DOHH2 (cell line): ENCODE measurements at regions not wholly inside any gene's neighbourhood (a gene's known extent, or its start where the extent isn't known, plus 50 kb on each side); places are given as distances from the start of the nearest gene placed in this dataset.

ENCODE experiments used
- H3F3A ChIP-seq: fragments of 200-600 bp; sonication (generic), shearing (Covaris generic); 2 replicates; pipeline ENCODE4 v1.6.0; 2016; ENCODE audit warnings: antibody characterized with exemption, mild to moderate bottlenecking; ENCODE audit not compliant: control insufficient read depth, insufficient read depth
- H3K27ac ChIP-seq: fragments of 200-600 bp; sonication (generic); 2 replicates; pipeline ENCODE4 v1.5.1; 2014; ENCODE audit warnings: low read depth, mild to moderate bottlenecking, low read length, moderate library complexity
- H3K27me3 ChIP-seq: fragments of 200-600 bp; sonication (generic); 2 replicates; pipeline ENCODE4 v1.6.1; 2014; ENCODE audit warnings: mild to moderate bottlenecking, low read length, mixed read lengths; ENCODE audit not compliant: control insufficient read depth
- H3K36me3 ChIP-seq: fragments of 200-600 bp; sonication (generic); 2 replicates; pipeline ENCODE4 v1.6.1; 2014; ENCODE audit warnings: mild to moderate bottlenecking, low read length, moderate library complexity, mixed read lengths; ENCODE audit not compliant: control insufficient read depth
- H3K4me1 ChIP-seq: fragments of 200-600 bp; sonication (generic); 2 replicates; pipeline ENCODE4 v1.6.1; 2014; ENCODE audit warnings: mild to moderate bottlenecking, low read length, mixed read lengths; ENCODE audit not compliant: control insufficient read depth
- H3K4me2 ChIP-seq: fragments of 200-600 bp; sonication (generic); 2 replicates; pipeline ENCODE4 v1.6.0; 2014; ENCODE audit warnings: mild to moderate bottlenecking, low read length, moderate library complexity
- H3K4me3 ChIP-seq: fragments of 200-600 bp; sonication (generic); 2 replicates; pipeline ENCODE4 v1.5.1; 2014; ENCODE audit warnings: mild to moderate bottlenecking, low read length, mixed read lengths
- H3K79me2 ChIP-seq: fragments of 200-600 bp; sonication (generic); 2 replicates; pipeline ENCODE4 v1.6.1; 2014; ENCODE audit warnings: mild to moderate bottlenecking, low read length, mixed read lengths; ENCODE audit not compliant: control insufficient read depth
- H3K9me2 ChIP-seq: fragments of 200-600 bp; sonication (generic); replicated peaks from 2 replicates; pipeline ENCODE4 v1.6.1; 2014; ENCODE audit warnings: mild to moderate bottlenecking, low read length, mixed read lengths; ENCODE audit not compliant: control insufficient read depth
- H3K9me3 ChIP-seq: fragments of 200-600 bp; sonication (generic); 2 replicates; pipeline ENCODE4 v1.6.1; 2014; ENCODE audit warnings: antibody characterized with exemption, low read length, mixed read lengths; ENCODE audit not compliant: control insufficient read depth, insufficient read depth
- H4K20me1 ChIP-seq: fragments of 200-600 bp; sonication (generic); 2 replicates; pipeline ENCODE4 v1.6.0; 2014; ENCODE audit warnings: low read depth, mild to moderate bottlenecking, antibody characterized with exemption, low read length, moderate library complexity; ENCODE audit not compliant: control insufficient read depth, insufficient read depth
- CTCF ChIP-seq: fragments of 200-600 bp; sonication (generic); IDR thresholded peaks from one replicate; pipeline ENCODE4 v1.5.1; 2014; ENCODE audit warnings: antibody characterized with exemption, mild to moderate bottlenecking, low read depth, low read length; ENCODE audit not compliant: poor library complexity, severe bottlenecking
- EZH2phosphoT487 ChIP-seq: fragments of 200-600 bp; sonication (generic); IDR thresholded peaks from 2 replicates; pipeline ENCODE4 v1.6.1; 2017; ENCODE audit warnings: borderline replicate concordance, mild to moderate bottlenecking, antibody characterized with exemption, low read length, moderate library complexity, mixed read lengths

- Histone ChIP-seq H3K9me3 (no peaks in the 10 kb centered on the region), H3K27ac (no peak overlapping the region), H3K27me3 (no peaks in the 10 kb centered on the region), H3K79me2 (no peaks in the 10 kb centered on the region), H3K9me2 (no peaks in the 10 kb centered on the region), H3F3A (no peaks in the 10 kb centered on the region), H4K20me1 (no peaks in the 10 kb centered on the region), H3K4me3 (no peak overlapping the region), H3K36me3 (no peaks in the 10 kb centered on the region), H3K4me1 (no peaks in the 10 kb centered on the region), H3K4me2 (no peak overlapping the region)
- TF ChIP-seq EZH2phosphoT487 (no peak), CTCF (no peak)
Observed at GRCh38 chr2:164203131-164203530, 418.2 kb downstream of the GRB14 start.

GRCh38 chr2:164198256-164198655, 423.0 kb downstream of the GRB14 start:
- Histone ChIP-seq H3K79me2 (no peaks in the 10 kb centered on the region), H3K9me2 (no peaks in the 10 kb centered on the region), H3K4me3 (no peak overlapping the region), H3K9me3 (no peaks in the 10 kb centered on the region), H3K36me3 (no peaks in the 10 kb centered on the region), H3K27me3 (no peaks in the 10 kb centered on the region), H3K4me2 (no peak overlapping the region), H4K20me1 (no peaks in the 10 kb centered on the region), H3K4me1 (no peaks in the 10 kb centered on the region), H3K27ac (no peak overlapping the region), H3F3A (no peaks in the 10 kb centered on the region)
- no peak for TF ChIP-seq EZH2phosphoT487
- TF ChIP-seq CTCF = no peak

- Histone ChIP-seq H3K27me3 (no peaks in the 10 kb centered on the region), H3K9me3 (no peaks in the 10 kb centered on the region), H3K4me2 (no peak overlapping the region), H3K4me3 (no peak overlapping the region), H3K79me2 (no peaks in the 10 kb centered on the region), H3K36me3 (no peaks in the 10 kb centered on the region), H3K4me1 (no peaks in the 10 kb centered on the region), H3K27ac (no peak overlapping the region), H3K9me2 (no peaks in the 10 kb centered on the region), H4K20me1 (no peaks in the 10 kb centered on the region), H3F3A (no peaks in the 10 kb centered on the region)
- TF ChIP-seq CTCF = no peak
- TF ChIP-seq EZH2phosphoT487 = no peak
Observed at GRCh38 chr2:164190700-164191099, 430.6 kb downstream of the GRB14 start.

GRCh38 chr2:164189851-164190250, 431.4 kb downstream of the GRB14 start:
- no peak overlapping the region for H3K27ac ChIP-seq
- no peaks in the 10 kb centered on the region for H3K9me2 ChIP-seq
- H3K4me1 ChIP-seq = no peaks in the 10 kb centered on the region
- H3K9me3 ChIP-seq = no peaks in the 10 kb centered on the region
- H3K4me3 ChIP-seq = no peak overlapping the region
- no peaks in the 10 kb centered on the region for H4K20me1 ChIP-seq
- no peaks in the 10 kb centered on the region for H3F3A ChIP-seq
- TF ChIP-seq CTCF = no peak
- no peak for TF ChIP-seq EZH2phosphoT487
- no peak overlapping the region for H3K4me2 ChIP-seq
- H3K79me2 ChIP-seq = no peaks in the 10 kb centered on the region
- no peaks in the 10 kb centered on the region for H3K36me3 ChIP-seq
- H3K27me3 ChIP-seq = no peaks in the 10 kb centered on the region
